A549 (cell line): ENCODE measurements at regions not wholly inside any gene's neighbourhood (a gene's known extent, or its start where the extent isn't known, plus 50 kb on each side); places are given as distances from the start of the nearest gene placed in this dataset.

Experiments
- ATAC-seq, 2 experiments: fragments of 200-7000 bp in 1 of 2; fragments of >200 bp in 1 of 2; cut with Nextera tagmentation in 1 of 2; cut with Tn5 transposase in 1 of 2; 3 replicates each; pipeline versions ENCODE4 v1.8.0 to v1.9.1; 2018 to 2020; ENCODE audit warnings: mild to moderate bottlenecking in 1 of 2, moderate library complexity in 1 of 2
- CTCF ChIA-PET: fragments of 300-600 bp; sonication (Branson Sonifier 250); formaldehyde crosslinking; extraction: SDS; loops from one replicate; lab custom pipeline; 2021; ENCODE audit warnings: antibody characterized with exemption, inconsistent platforms; lab: Yijun Ruan, JAX
- POLR2A ChIA-PET: fragments of 350-600 bp; formaldehyde crosslinking; extraction: SDS; loops from one replicate; lab custom pipeline; 2021; ENCODE audit warnings: antibody characterized with exemption, inconsistent platforms; lab: Yijun Ruan, JAX
- DNase-seq, 2 experiments: peaks; one replicate each; pipeline versions ENCODE4 v3.0.0 to v3.0.0-alpha.2; 2011 to 2016; ENCODE audit warnings: low read depth in 1 of 2, low spot score in 1 of 2
- FAIRE-seq: peaks from 2 replicates; lab custom pipeline; 2011; peaks lifted over from hg19 to GRCh38; lab: Jason Lieb, UNC
- H3K27ac ChIP-seq, 2 experiments: fragments of >200 bp; sonication (Bioruptor Twin); formaldehyde crosslinking; 3 replicates each; pipeline ENCODE4 v1.5.1; 2016 to 2017
- H3K4me1 ChIP-seq: fragments of >200 bp; sonication (Bioruptor Twin); formaldehyde crosslinking; 3 replicates; pipeline ENCODE4 v1.6.1; 2016
- H3K4me2 ChIP-seq: fragments of >200 bp; sonication (Bioruptor Twin); formaldehyde crosslinking; 3 replicates; pipeline ENCODE4 v1.6.1; 2016
- H3K4me3 ChIP-seq: fragments of >200 bp; sonication (Bioruptor Twin); formaldehyde crosslinking; 3 replicates; pipeline ENCODE4 v1.5.1; 2016
- H3K9me3 ChIP-seq: fragments of >200 bp; sonication (Bioruptor Twin); formaldehyde crosslinking; 3 replicates; pipeline ENCODE4 v1.6.1; 2016
- BHLHE40 ChIP-seq: IDR thresholded peaks from 2 replicates; pipeline ENCODE4 v1.6.1; 2012; ENCODE audit warnings: low read depth, low read length, inconsistent platforms
- CEBPB ChIP-seq, 2 experiments: fragments of >200 bp in 1 of 2; sonication (Bioruptor Twin) in 1 of 2; formaldehyde crosslinking in 1 of 2; IDR thresholded peaks; 2 replicates each; pipeline ENCODE4 v1.6.1; 2012 to 2016
- CHD4 ChIP-seq: fragments of 200-600 bp; sonication (generic); IDR thresholded peaks from 2 replicates; pipeline ENCODE4 v1.6.1; 2016; ENCODE audit warnings: antibody characterized with exemption, mild to moderate bottlenecking, borderline replicate concordance
- FOSB ChIP-seq: fragments of 250-450 bp; sonication (Bioruptor Pico); IDR thresholded peaks from 2 replicates; pipeline ENCODE4 v1.5.0; 2020; ENCODE audit warnings: mild to moderate bottlenecking, moderate library complexity
- JUN ChIP-seq, 2 experiments: fragments of >200 bp; sonication (Bioruptor Twin); formaldehyde crosslinking; IDR thresholded peaks; 2 replicates in 1 of 2; 3 replicates in 1 of 2; pipeline ENCODE4 v1.6.1; 2016 to 2017
- JUNB ChIP-seq: fragments of >200 bp; sonication (Bioruptor Twin); formaldehyde crosslinking; IDR thresholded peaks from 2 replicates; pipeline ENCODE4 v1.6.1; 2016
- RAD21 ChIP-seq, 2 experiments: fragments of >200 bp in 1 of 2; sonication (Bioruptor Twin) in 1 of 2; formaldehyde crosslinking in 1 of 2; IDR thresholded peaks in 1 of 2; conservative IDR thresholded peaks in 1 of 2; 2 replicates in 1 of 2; 3 replicates in 1 of 2; pipeline ENCODE4 v1.6.1; 2012 to 2018; ENCODE audit warnings: inconsistent platforms in 1 of 2
- RCOR1 ChIP-seq: fragments of 150-350 bp; IDR thresholded peaks from 2 replicates; pipeline ENCODE4 v1.6.1; 2014; ENCODE audit warnings: antibody characterized with exemption, low read length, low read depth
- TFCP2L1 ChIP-seq: fragments of 250-450 bp; sonication (Bioruptor Pico); IDR thresholded peaks from 2 replicates; pipeline ENCODE4 v1.5.0; 2021; ENCODE audit warnings: mild to moderate bottlenecking
- ZC3H11A ChIP-seq: fragments of 450-650 bp; IDR thresholded peaks from 2 replicates; pipeline ENCODE4 v1.6.1; 2014; ENCODE audit warnings: antibody characterized with exemption, mild to moderate bottlenecking
- ZNF302 ChIP-seq: fragments of 250-450 bp; sonication (Bioruptor Pico); IDR thresholded peaks from 2 replicates; pipeline ENCODE4 v1.9.0; 2021; ENCODE audit warnings: inconsistent platforms, mild to moderate bottlenecking, moderate library complexity
- WGBS: methylation state at CpG from one replicate; pipeline ENCODE4 v1.1.6; 2017; ENCODE audit errors: missing lambda C conversion rate; 5-methylcytosine and 5-hydroxymethylcytosine counted together
- TF ChIP-seq, protein P1 (sequence below): fragments of 250-450 bp; sonication (Bioruptor Pico); IDR thresholded peaks from 2 replicates; pipeline ENCODE4 v1.5.0; 2020; ENCODE audit warnings: low read depth, mild to moderate bottlenecking, moderate library complexity
- TF ChIP-seq, protein P2 (sequence below): IDR thresholded peaks from 2 replicates; pipeline ENCODE4 v1.6.1; 2012; ENCODE audit warnings: low read depth, borderline replicate concordance
- TF ChIP-seq, protein P3 (sequence below): fragments of >200 bp; sonication (Bioruptor Twin); formaldehyde crosslinking; IDR thresholded peaks from 3 replicates; pipeline ENCODE4 v1.5.1; 2016
- TF ChIP-seq, protein P4 (sequence below): fragments of 450-650 bp; IDR thresholded peaks from 2 replicates; pipeline ENCODE4 v1.6.1; 2014; ENCODE audit warnings: antibody characterized with exemption

DNA sequence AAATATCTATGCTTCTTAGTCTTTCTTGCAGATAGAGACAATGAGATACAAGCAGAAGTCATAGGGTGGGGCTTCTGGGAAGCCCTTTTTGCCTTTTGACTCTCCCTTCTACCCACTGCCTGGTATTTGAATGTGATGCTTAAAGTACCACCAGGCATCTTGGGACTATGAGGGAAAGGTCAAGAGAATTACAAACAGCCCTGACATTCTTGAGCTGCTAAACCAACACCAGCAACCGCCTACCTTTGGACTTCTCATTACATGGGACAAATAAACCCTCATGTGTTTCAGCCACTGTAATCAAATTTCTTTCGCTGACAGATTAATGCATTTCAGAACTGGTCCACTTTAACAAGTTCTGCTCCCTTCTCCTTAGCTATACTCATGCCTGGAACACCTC is 112.8 kb downstream of the LUZP4 start:
- CTCF ChIA-PET, result no interaction called here
- POLR2A ChIA-PET, result no interaction called here
- Histone ChIP-seq H3K27ac (no peak overlapping the region), H3K4me3 (no peak overlapping the region), H3K4me1 (no peaks in the 10 kb centered on the region), H3K4me2 (no peak overlapping the region), H3K9me3 (no peaks in the 10 kb centered on the region)
- no peak for ATAC-seq
- no peak for DNase-seq
- peak; percentile 72 for FAIRE-seq
- TF ChIP-seq BHLHE40 (no peak), ZC3H11A (no peak), CHD4 (no peak), JUNB (no peak)
- TF ChIP-seq, protein P1, sequence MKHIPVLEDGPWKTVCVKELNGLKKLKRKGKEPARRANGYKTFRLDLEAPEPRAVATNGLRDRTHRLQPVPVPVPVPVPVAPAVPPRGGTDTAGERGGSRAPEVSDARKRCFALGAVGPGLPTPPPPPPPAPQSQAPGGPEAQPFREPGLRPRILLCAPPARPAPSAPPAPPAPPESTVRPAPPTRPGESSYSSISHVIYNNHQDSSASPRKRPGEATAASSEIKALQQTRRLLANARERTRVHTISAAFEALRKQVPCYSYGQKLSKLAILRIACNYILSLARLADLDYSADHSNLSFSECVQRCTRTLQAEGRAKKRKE (CRISPR knock-in tag), result no peak
- WGBS, result 48% methylated on average over 2 of the region's 2 CpGs

DNA sequence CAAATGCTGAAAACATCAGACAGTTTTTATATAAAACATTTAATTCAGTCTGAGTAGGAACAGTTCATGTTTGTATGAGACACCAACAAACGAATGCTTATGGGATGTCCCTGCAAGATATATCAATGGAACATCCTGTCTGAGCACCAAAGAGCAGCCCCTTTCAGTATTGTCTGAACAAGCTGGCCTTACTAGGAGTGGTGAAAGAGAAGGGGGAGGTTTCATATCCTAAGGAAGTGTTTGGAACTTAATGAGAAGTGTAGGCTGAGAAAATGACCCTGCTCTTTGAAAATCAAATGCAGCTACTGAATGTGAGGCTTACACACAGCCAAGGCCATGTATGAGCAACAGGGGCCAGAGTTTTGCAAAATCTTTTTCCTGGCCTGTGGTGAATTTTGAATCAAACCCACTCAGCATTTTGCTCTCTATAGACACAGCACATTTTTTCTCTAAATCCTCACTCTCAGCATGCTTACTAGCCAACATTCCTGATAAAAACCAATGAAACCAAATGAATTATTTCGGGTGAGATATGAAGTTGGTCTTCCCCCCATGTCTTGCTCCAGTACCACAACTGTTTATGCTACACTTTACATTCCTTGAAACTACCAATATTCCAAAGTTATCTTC is 119.4 kb downstream of the LUZP4 start:
- H3K27ac ChIP-seq, result no peak overlapping the region
- no peak for ATAC-seq
- no peak overlapping the region for H3K4me3 ChIP-seq
- peak; percentile 88 for FAIRE-seq
- TF ChIP-seq CEBPB (IDR thresholded peaks at IDR 0.05) (no peak), CHD4 (no peak), ZNF302 (CRISPR knock-in tag) (no peak), JUN (IDR thresholded peaks at IDR 0.05) (no peak), RCOR1 (no peak), RAD21 (conservative IDR thresholded peaks at IDR 0.05 in 1 of 2, IDR thresholded peaks at IDR 0.05 in 1 of 2) (no peak), BHLHE40 (no peak)
- TF ChIP-seq, protein P2, sequence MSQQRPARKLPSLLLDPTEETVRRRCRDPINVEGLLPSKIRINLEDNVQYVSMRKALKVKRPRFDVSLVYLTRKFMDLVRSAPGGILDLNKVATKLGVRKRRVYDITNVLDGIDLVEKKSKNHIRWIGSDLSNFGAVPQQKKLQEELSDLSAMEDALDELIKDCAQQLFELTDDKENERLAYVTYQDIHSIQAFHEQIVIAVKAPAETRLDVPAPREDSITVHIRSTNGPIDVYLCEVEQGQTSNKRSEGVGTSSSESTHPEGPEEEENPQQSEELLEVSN, result no peak
- TF ChIP-seq, protein P3, sequence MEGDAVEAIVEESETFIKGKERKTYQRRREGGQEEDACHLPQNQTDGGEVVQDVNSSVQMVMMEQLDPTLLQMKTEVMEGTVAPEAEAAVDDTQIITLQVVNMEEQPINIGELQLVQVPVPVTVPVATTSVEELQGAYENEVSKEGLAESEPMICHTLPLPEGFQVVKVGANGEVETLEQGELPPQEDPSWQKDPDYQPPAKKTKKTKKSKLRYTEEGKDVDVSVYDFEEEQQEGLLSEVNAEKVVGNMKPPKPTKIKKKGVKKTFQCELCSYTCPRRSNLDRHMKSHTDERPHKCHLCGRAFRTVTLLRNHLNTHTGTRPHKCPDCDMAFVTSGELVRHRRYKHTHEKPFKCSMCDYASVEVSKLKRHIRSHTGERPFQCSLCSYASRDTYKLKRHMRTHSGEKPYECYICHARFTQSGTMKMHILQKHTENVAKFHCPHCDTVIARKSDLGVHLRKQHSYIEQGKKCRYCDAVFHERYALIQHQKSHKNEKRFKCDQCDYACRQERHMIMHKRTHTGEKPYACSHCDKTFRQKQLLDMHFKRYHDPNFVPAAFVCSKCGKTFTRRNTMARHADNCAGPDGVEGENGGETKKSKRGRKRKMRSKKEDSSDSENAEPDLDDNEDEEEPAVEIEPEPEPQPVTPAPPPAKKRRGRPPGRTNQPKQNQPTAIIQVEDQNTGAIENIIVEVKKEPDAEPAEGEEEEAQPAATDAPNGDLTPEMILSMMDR, result no peak
- TF ChIP-seq, protein P4, sequence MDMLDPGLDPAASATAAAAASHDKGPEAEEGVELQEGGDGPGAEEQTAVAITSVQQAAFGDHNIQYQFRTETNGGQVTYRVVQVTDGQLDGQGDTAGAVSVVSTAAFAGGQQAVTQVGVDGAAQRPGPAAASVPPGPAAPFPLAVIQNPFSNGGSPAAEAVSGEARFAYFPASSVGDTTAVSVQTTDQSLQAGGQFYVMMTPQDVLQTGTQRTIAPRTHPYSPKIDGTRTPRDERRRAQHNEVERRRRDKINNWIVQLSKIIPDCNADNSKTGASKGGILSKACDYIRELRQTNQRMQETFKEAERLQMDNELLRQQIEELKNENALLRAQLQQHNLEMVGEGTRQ, result no peak
- no peak for DNase-seq
- no peaks in the 10 kb centered on the region for H3K9me3 ChIP-seq
- POLR2A ChIA-PET, result no interaction called here
- H3K4me1 ChIP-seq, result no peaks in the 10 kb centered on the region
- CTCF ChIA-PET, result interaction anchor here (0.9 to 1.7 kb wide), 2 partner anchors 8 to 31 kb away, joined by 3 to 4 read pairs; no protein-coding TSS in a partner anchor
- 43% methylated on average over 2 of the region's 2 CpGs for WGBS
- H3K4me2 ChIP-seq, result no peak overlapping the region

DNA sequence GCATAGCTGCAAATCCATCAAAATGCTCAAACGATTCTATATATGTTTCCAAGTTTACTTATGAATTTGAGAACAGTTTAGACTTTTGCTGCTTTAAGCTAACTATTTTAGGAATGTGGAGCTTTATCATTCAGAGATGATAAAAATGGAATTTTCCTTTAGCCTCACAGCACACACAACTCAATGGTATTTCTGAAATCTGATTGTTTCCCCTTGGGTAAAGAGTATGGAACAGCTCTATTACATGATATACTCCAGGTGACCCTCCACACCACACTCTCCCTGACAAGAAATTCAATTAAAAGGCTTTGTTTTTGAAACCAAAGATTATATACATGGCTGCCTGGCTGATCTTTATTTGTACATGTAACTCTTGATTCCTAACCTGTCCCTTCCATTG is 120.0 kb downstream of the LUZP4 start:
- no peak for ATAC-seq
- CTCF ChIA-PET, result interaction anchor here (0.9 kb wide), 1 partner anchor 9 kb away, joined by 4 read pairs; no protein-coding TSS in a partner anchor
- POLR2A ChIA-PET, result no interaction called here
- H3K4me3 ChIP-seq, result no peak overlapping the region
- no peak for TF ChIP-seq FOSB (CRISPR knock-in tag)
- TF ChIP-seq TFCP2L1, result no peak
- TF ChIP-seq, all 56 proteins: peak for 0
- WGBS, result 3% methylated on average over 1 of the region's 1 CpG
- FAIRE-seq (no peak), DNase-seq (no peak)
- Histone ChIP-seq H3K27ac (no peak overlapping the region), H3K4me2 (no peak overlapping the region), H3K4me1 (no peaks in the 10 kb centered on the region), H3K9me3 (no peaks in the 10 kb centered on the region)
